CD14-positive monocyte (primary cell): ENCODE measurements at regions not wholly inside any gene's neighbourhood (a gene's known extent, or its start where the extent isn't known, plus 50 kb on each side); places are given as distances from the start of the nearest gene placed in this dataset.

Source experiments
- DNase-seq, 3 donors: peaks; one replicate each; pipeline ENCODE4 v3.0.0-alpha.2; 2011 to 2022
- H2AFZ ChIP-seq: 2 replicates; pipeline ENCODE4 v1.6.0; 2012; ENCODE audit warnings: mild to moderate bottlenecking, low read depth, low read length, inconsistent platforms; ENCODE audit not compliant: insufficient read depth, poor library complexity, severe bottlenecking
- H3K27ac ChIP-seq, 2 donors: 1 replicate in 1 of 2; 2 replicates in 1 of 2; pipeline ENCODE4 v1.5.1; 2012 to 2013; ENCODE audit warnings: low read length in 2 of 2, control low read depth in 1 of 2, inconsistent platforms in 1 of 2, low read depth in 1 of 2, mild to moderate bottlenecking in 1 of 2
- H3K27me3 ChIP-seq, 2 donors: one replicate each; pipeline versions ENCODE4 v1.6.0 to v1.6.1; 2011 to 2013; ENCODE audit warnings: low read length in 2 of 2; ENCODE audit not compliant: control insufficient read depth in 2 of 2, insufficient read depth in 2 of 2
- H3K36me3 ChIP-seq, 2 donors: replicated peaks in 1 of 2; 1 replicate in 1 of 2; 2 replicates in 1 of 2; pipeline versions ENCODE4 v1.5.1 to v1.6.1; 2012 to 2013; ENCODE audit warnings: low read length in 2 of 2, control low read depth in 1 of 2, inconsistent platforms in 1 of 2, mild to moderate bottlenecking in 1 of 2; ENCODE audit not compliant: insufficient read depth in 2 of 2, control insufficient read depth in 1 of 2
- H3K4me1 ChIP-seq, 2 donors: 1 replicate in 1 of 2; 2 replicates in 1 of 2; pipeline versions ENCODE4 v1.5.1 to v1.6.1; 2012 to 2013; ENCODE audit warnings: low read length in 2 of 2, control low read depth in 1 of 2, inconsistent platforms in 1 of 2, mild to moderate bottlenecking in 1 of 2, moderate library complexity in 1 of 2; ENCODE audit not compliant: insufficient read depth in 2 of 2, control insufficient read depth in 1 of 2
- H3K4me2 ChIP-seq: replicated peaks from 2 replicates; pipeline ENCODE3; 2012; ENCODE audit warnings: low read length, moderate library complexity, mild to moderate bottlenecking; ENCODE audit not compliant: poor library complexity, severe bottlenecking; ENCODE audit errors: extremely low read depth
- H3K4me3 ChIP-seq, 3 experiments: fragments of 200-600 bp in 1 of 3; sonication (generic) in 1 of 3; replicated peaks in 1 of 3; 1 replicate in 2 of 3; 2 replicates in 1 of 3; pipeline ENCODE4 v1.5.1; 2011 to 2013; ENCODE audit warnings: low read length in 3 of 3, mild to moderate bottlenecking in 3 of 3, control low read depth in 2 of 3, low read depth in 2 of 3, inconsistent platforms in 1 of 3, moderate library complexity in 1 of 3
- H3K79me2 ChIP-seq: 2 replicates; pipeline ENCODE4 v1.6.0; 2012; ENCODE audit warnings: mild to moderate bottlenecking, control low read depth, inconsistent platforms, low read length, moderate library complexity; ENCODE audit not compliant: insufficient read depth
- H3K9ac ChIP-seq: 2 replicates; pipeline ENCODE4 v1.6.0; 2017; ENCODE audit warnings: low read length, mild to moderate bottlenecking; ENCODE audit not compliant: insufficient read depth, poor library complexity, severe bottlenecking
- H3K9me3 ChIP-seq, 2 donors: replicated peaks in 1 of 2; 1 replicate in 1 of 2; 2 replicates in 1 of 2; pipeline versions ENCODE4 v1.5.1 to v1.6.1; 2012 to 2013; ENCODE audit warnings: low read length in 2 of 2, control low read depth in 1 of 2; ENCODE audit not compliant: control insufficient read depth in 1 of 2, insufficient read depth in 1 of 2
- H4K20me1 ChIP-seq: 2 replicates; pipeline ENCODE4 v1.6.0; 2012; ENCODE audit warnings: mild to moderate bottlenecking, low read length, control low read depth, moderate library complexity; ENCODE audit not compliant: insufficient read depth
- H3K27ac Mint-ChIP-seq, 7 donors: one replicate each; pipeline ENCODE4 v1.8.0; 2020; ENCODE audit warnings: mild to moderate bottlenecking in 7 of 7, mixed read lengths in 7 of 7, moderate library complexity in 6 of 7, inconsistent platforms in 2 of 7
- H3K27me3 Mint-ChIP-seq, 3 donors: one replicate each; pipeline ENCODE4 v1.8.0; 2021 to 2022; ENCODE audit warnings: low read depth in 3 of 3, mild to moderate bottlenecking in 3 of 3, mixed read lengths in 3 of 3, moderate library complexity in 3 of 3, inconsistent platforms in 1 of 3
- H3K36me3 Mint-ChIP-seq, 2 donors: one replicate each; pipeline ENCODE4 v1.8.0; 2020; ENCODE audit warnings: mixed read lengths in 2 of 2, inconsistent platforms in 1 of 2, mild to moderate bottlenecking in 1 of 2
- H3K4me1 Mint-ChIP-seq: one replicate; pipeline ENCODE4 v1.8.0; 2020; ENCODE audit warnings: mild to moderate bottlenecking, mixed read lengths
- H3K4me3 Mint-ChIP-seq, 2 donors: one replicate each; pipeline ENCODE4 v1.8.0; 2020; ENCODE audit warnings: mild to moderate bottlenecking in 2 of 2, mixed read lengths in 2 of 2, moderate library complexity in 1 of 2
- H3K9me3 Mint-ChIP-seq, 7 donors: one replicate each; pipeline ENCODE4 v1.8.0; 2020 to 2022; ENCODE audit warnings: mixed read lengths in 7 of 7, mild to moderate bottlenecking in 6 of 7, moderate library complexity in 6 of 7, inconsistent platforms in 2 of 7
- CTCF ChIP-seq: fragments of 200-600 bp; IDR thresholded peaks from one replicate; pipeline ENCODE4 v1.8.0; 2022; ENCODE audit warnings: antibody characterized with exemption, mild to moderate bottlenecking
- WGBS: methylation state at CpG from one replicate; pipeline ENCODE4 v1.1.5; 2013; ENCODE audit warnings: missing lambda C conversion rate; ENCODE audit not compliant: insufficient coverage; 5-methylcytosine and 5-hydroxymethylcytosine counted together
- intact Hi-C, 2 donors: fragments of 100-400 bp; cut with micrococcal nuclease; formaldehyde crosslinking; loops; one replicate each; pipeline versions ENCODE4 v1.15.0 to v1.15.1; 2023

DNA sequence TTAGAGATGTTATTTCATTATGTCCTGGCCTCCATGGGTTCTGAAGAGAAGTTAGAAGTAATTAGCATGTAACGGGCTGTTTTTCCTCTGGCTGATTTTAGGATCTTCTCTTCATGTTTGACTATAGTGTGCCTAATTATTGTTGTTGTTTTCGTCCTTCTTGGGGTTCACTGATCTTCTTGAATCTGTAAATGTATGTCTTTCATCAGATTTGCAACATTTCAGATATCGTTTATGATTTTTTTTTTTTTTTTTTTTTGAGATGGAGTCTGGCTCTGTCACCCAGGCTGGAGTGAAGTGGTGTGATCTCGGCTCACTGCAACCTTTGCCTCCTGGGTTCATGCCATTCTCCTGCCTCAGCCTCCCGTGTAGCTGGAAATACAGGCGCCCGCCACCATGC, 246.7 kb downstream of the TFAP2C start:
- Histone ChIP-seq H3K36me3 (no peaks in the 10 kb centered on the region), H2AFZ (no peak overlapping the region), H3K4me1 (no peaks in the 10 kb centered on the region), H4K20me1 (no peaks in the 10 kb centered on the region), H3K27me3 (no peaks in the 10 kb centered on the region), H3K4me2 (no peak overlapping the region), H3K4me3 (no peak overlapping the region), H3K27ac (no peak overlapping the region), H3K79me2 (no peaks in the 10 kb centered on the region), H3K9ac (no peak overlapping the region), H3K9me3 (no peaks in the 10 kb centered on the region)
- DNase-seq, result no peak
- no peaks in the 10 kb centered on the region for H3K36me3 Mint-ChIP-seq
- no peak overlapping the region for H3K4me3 Mint-ChIP-seq
- intact Hi-C loops, result no loop called here
- peaks cover 1 to 6% (median 3%) of the 10 kb centered on the region in 3 donors for H3K27me3 Mint-ChIP-seq
- H3K4me1 Mint-ChIP-seq, result no peaks in the 10 kb centered on the region
- TF ChIP-seq CTCF, result no peak
- WGBS, result 93% methylated on average over 5 of the region's 7 CpGs
- H3K9me3 Mint-ChIP-seq, result peaks cover 0 to 5% (median 3%) of the 10 kb centered on the region in 7 donors
- no peak overlapping the region for H3K27ac Mint-ChIP-seq

- H3K79me2 ChIP-seq, result no peaks in the 10 kb centered on the region
- H3K9me3 Mint-ChIP-seq, result peaks cover 0 to 11% (median 1%) of the 10 kb centered on the region in 7 donors
- DNase-seq, result no peak
- H3K27me3 Mint-ChIP-seq, result peaks cover 0 to 3% (median 3%) of the 10 kb centered on the region in 3 donors
- H3K9me3 ChIP-seq, result no peaks in the 10 kb centered on the region
- H3K27me3 ChIP-seq, result no peaks in the 10 kb centered on the region
- no peak for TF ChIP-seq CTCF
- H2AFZ ChIP-seq, result no peak overlapping the region
- no peaks in the 10 kb centered on the region for H3K36me3 ChIP-seq
- no peak overlapping the region for H3K4me2 ChIP-seq
- no peak overlapping the region for H3K27ac Mint-ChIP-seq
- no peak overlapping the region for H3K27ac ChIP-seq
- no peaks in the 10 kb centered on the region for H3K36me3 Mint-ChIP-seq
- intact Hi-C loops, result no loop called here
- WGBS, result 82% methylated on average over 11 of the region's 14 CpGs
- H3K4me3 ChIP-seq, result no peak overlapping the region
- H3K9ac ChIP-seq, result no peak overlapping the region
- H3K4me3 Mint-ChIP-seq, result no peak overlapping the region
- no peaks in the 10 kb centered on the region for H4K20me1 ChIP-seq
- no peaks in the 10 kb centered on the region for H3K4me1 ChIP-seq
- H3K4me1 Mint-ChIP-seq, result no peaks in the 10 kb centered on the region
Measured at GRCh38 chr20:56885521-56885920, 256.4 kb downstream of the TFAP2C start.
